Mesothelial cell of epicardium (in vitro differentiated cells): ENCODE measurements at regions not wholly inside any gene's neighbourhood (a gene's known extent, or its start where the extent isn't known, plus 50 kb on each side); places are given as distances from the start of the nearest gene placed in this dataset.

Experiments
- DNase-seq, 2 experiments: peaks; one replicate each; pipeline ENCODE4 v3.0.0; 2021; ENCODE audit warnings: low spot score in 2 of 2; ENCODE audit not compliant: unreplicated experiment in 2 of 2
- H3K27ac Mint-ChIP-seq: 2 replicates; pipeline ENCODE4 v1.8.0; 2021; ENCODE audit warnings: mixed read lengths
- H3K27me3 Mint-ChIP-seq: 2 replicates; pipeline ENCODE4 v1.8.0; 2021; ENCODE audit warnings: low read depth, mixed read lengths
- H3K36me3 Mint-ChIP-seq: 2 replicates; pipeline ENCODE4 v1.8.0; 2021; ENCODE audit warnings: mixed read lengths
- H3K4me1 Mint-ChIP-seq: 2 replicates; pipeline ENCODE4 v1.8.0; 2021; ENCODE audit warnings: mixed read lengths
- H3K4me3 Mint-ChIP-seq: 2 replicates; pipeline ENCODE4 v1.8.0; 2021; ENCODE audit warnings: mild to moderate bottlenecking, moderate library complexity, mixed read lengths
- H3K9me3 Mint-ChIP-seq: 2 replicates; pipeline ENCODE4 v1.8.0; 2021; ENCODE audit warnings: mixed read lengths
- TF ChIP-seq, protein P1 (sequence below): fragments of 200-600 bp; sonication (generic); IDR thresholded peaks from one replicate; pipeline ENCODE4 v1.5.0; 2021; ENCODE audit warnings: antibody characterized with exemption; ENCODE audit not compliant: unreplicated experiment

DNA sequence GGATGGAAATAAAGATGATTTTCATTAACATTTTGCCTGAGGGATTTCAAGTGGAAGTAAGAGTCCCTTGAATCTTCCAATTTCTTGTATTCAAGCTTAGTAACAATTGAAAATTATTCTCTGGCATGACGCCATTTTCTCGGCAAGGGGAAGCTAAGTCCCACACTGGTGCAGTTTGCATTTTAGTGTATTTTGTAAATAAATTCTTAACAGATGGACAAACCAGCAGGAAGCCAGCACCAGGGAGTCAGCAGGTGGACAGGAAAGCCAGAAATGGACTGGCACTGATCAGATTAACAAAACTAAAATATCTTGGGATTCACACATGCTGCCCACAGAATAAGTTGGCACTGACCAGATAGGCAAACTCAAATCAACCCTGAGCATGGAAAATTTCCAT, 311.3 kb downstream of the LRRIQ3 start:
- Mint-ChIP-seq H3K9me3 (no peaks in the 10 kb centered on the region), H3K27me3 (peaks cover 3% of the 10 kb centered on the region), H3K4me3 (no peak overlapping the region), H3K4me1 (no peaks in the 10 kb centered on the region), H3K27ac (no peak overlapping the region), H3K36me3 (no peaks in the 10 kb centered on the region)
- TF ChIP-seq, protein P1, sequence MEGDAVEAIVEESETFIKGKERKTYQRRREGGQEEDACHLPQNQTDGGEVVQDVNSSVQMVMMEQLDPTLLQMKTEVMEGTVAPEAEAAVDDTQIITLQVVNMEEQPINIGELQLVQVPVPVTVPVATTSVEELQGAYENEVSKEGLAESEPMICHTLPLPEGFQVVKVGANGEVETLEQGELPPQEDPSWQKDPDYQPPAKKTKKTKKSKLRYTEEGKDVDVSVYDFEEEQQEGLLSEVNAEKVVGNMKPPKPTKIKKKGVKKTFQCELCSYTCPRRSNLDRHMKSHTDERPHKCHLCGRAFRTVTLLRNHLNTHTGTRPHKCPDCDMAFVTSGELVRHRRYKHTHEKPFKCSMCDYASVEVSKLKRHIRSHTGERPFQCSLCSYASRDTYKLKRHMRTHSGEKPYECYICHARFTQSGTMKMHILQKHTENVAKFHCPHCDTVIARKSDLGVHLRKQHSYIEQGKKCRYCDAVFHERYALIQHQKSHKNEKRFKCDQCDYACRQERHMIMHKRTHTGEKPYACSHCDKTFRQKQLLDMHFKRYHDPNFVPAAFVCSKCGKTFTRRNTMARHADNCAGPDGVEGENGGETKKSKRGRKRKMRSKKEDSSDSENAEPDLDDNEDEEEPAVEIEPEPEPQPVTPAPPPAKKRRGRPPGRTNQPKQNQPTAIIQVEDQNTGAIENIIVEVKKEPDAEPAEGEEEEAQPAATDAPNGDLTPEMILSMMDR: no peak
- DNase-seq: no peak

DNA sequence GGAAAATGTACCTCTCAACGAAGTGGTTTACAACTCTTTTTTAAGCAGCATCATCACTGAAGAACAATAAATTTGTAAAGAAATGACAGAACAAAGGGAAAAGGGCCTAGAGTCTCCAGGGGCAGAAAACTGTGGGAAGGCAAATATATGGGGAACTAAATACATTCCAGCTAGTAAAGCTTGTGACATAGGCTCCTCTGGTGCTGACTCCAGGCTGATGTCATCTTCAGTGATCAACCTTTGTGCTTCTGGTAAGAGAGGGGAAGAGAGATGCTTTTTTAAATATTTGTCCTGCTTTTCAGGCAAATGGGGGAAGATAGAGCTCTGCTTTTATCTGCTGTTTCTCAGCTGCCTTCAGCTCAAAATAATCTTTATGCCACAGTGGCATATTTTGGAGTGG, 323.2 kb downstream of the LRRIQ3 start:
- TF ChIP-seq, protein P1: no peak
- Mint-ChIP-seq H3K4me1 (no peaks in the 10 kb centered on the region), H3K27ac (no peak overlapping the region), H3K36me3 (no peaks in the 10 kb centered on the region), H3K9me3 (peaks cover 9% of the 10 kb centered on the region), H3K27me3 (no peaks in the 10 kb centered on the region), H3K4me3 (no peak overlapping the region)
- no peak for DNase-seq

DNA sequence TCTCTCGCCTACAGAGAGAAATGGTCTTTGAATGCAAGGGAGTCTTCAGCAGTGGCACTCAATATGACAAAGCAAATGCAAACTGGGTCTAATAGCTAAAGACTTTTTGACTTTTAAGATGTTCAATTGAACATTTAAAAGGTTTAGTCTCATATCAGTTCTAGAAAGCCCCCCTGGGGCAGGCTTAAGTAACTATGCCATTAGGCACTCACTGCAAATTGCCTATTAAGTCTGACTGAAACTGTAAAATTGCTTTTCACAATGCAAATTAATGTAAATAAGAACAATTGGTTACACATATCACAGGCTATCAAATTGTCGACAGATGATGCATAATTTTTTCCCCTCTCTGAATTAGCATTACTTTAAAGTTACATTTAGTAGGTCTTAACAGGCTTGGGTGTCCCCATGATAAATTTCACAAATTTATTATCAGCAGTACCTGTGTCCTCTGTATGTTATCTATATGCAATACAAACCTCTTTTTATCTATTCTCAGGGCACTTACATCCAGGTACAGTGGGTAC, 329.1 kb downstream of the LRRIQ3 start:
- no peaks in the 10 kb centered on the region for H3K36me3 Mint-ChIP-seq
- no peaks in the 10 kb centered on the region for H3K27me3 Mint-ChIP-seq
- H3K9me3 Mint-ChIP-seq: peaks cover 3% of the 10 kb centered on the region
- no peak for DNase-seq
- TF ChIP-seq, protein P1: no peak
- no peaks in the 10 kb centered on the region for H3K4me1 Mint-ChIP-seq
- no peak overlapping the region for H3K4me3 Mint-ChIP-seq
- no peak overlapping the region for H3K27ac Mint-ChIP-seq

DNA sequence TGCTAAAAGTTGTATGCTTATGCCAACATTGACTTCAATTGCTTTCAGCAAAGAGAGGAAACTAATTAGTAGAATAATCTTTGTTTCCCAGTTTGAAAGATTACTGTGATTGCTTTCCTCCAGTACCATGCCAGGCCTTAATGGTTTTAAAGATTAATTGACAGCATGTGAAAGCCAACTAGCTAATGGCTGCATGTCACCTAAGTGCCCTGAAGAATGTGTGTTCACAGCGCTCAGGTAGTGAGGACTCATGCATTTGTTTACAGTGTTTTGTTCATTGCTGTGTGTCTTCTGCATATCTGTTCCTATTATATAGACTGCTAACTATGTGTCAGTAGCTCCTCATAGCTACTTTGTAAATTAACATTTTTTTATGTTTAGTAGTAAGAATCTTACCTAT, 335.6 kb downstream of the LRRIQ3 start:
- no peaks in the 10 kb centered on the region for H3K36me3 Mint-ChIP-seq
- no peaks in the 10 kb centered on the region for H3K4me1 Mint-ChIP-seq
- no peaks in the 10 kb centered on the region for H3K27me3 Mint-ChIP-seq
- no peak for DNase-seq
- peaks cover 3% of the 10 kb centered on the region for H3K9me3 Mint-ChIP-seq
- TF ChIP-seq, protein P1: no peak
- no peak overlapping the region for H3K4me3 Mint-ChIP-seq
- H3K27ac Mint-ChIP-seq: no peak overlapping the region

DNA sequence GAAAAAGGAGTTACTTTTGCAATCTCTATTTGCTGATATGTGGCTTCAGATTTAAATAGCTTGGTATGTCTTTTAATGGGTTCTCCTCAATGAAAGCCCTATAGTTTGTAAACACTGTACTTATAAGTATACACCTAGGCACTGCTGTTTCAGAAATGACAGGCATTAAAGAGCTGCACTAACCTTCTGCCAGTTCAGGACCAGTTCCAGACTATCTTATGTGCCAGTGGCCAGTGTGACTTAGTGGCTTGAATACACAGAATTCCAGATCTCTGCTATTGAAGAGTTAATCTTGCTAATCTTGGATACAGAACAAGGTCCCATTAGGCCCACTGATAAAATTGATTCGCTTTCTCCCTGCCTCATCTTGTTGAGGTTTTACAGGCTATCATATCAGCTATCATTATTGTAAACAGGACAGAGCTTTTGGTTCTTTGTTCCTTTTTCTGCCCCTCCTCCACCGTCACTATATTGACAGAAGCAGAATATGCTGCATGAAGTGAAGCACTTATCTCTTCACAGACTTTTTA, 337.5 kb downstream of the LRRIQ3 start:
- no peak for DNase-seq
- Mint-ChIP-seq H3K27me3 (no peaks in the 10 kb centered on the region), H3K27ac (no peak overlapping the region), H3K4me3 (no peak overlapping the region), H3K36me3 (no peaks in the 10 kb centered on the region), H3K4me1 (no peaks in the 10 kb centered on the region), H3K9me3 (peaks cover 3% of the 10 kb centered on the region)
- TF ChIP-seq, protein P1: no peak

DNA sequence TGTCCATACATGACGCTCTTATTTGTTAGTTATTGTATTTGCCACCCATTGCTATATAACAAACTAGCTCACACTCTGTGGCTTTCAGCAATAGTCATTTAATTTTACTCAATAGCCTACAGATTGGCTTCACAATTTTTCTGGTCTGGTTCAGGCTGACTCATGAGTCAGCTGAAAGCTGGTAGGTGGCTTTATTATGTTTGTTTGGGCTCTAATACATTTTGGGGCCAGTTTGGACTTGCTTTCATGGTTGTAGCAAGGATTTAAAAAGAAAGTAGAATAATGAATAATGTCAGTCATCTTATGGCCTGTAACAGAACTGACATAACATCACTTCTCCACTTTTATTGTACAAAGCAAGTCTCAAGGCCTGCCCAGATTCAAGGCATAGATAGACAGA, 338.7 kb downstream of the LRRIQ3 start:
- TF ChIP-seq, protein P1: no peak
- DNase-seq: no peak
- no peaks in the 10 kb centered on the region for H3K4me1 Mint-ChIP-seq
- peaks cover under 1% of the 10 kb centered on the region for H3K9me3 Mint-ChIP-seq
- peaks cover 2% of the 10 kb centered on the region for H3K27me3 Mint-ChIP-seq
- no peak overlapping the region for H3K27ac Mint-ChIP-seq
- no peaks in the 10 kb centered on the region for H3K36me3 Mint-ChIP-seq
- H3K4me3 Mint-ChIP-seq: no peak overlapping the region
